ENCODE measurements at regions not wholly inside any gene's neighbourhood (a gene's known extent, or its start where the extent isn't known, plus 50 kb on each side); places are given as distances from the start of the nearest gene placed in this dataset.
A peak's percentile ranks its signal among the peaks of the same experiment; 100 is the strongest.

GRCh38 chr2:120530781-120531180 lies 184.8 kb downstream of the INHBB start:
- no peak for TF ChIP-seq CTCF (IDR thresholded peaks at IDR 0.05; ENCODE audit: low read depth, low read length, missing control alignments)
- Histone ChIP-seq H3K27me3 (replicated peaks) (peaks cover 4% of the 10 kb centered on the region), H3K36me3 (replicated peaks) (no peaks in the 10 kb centered on the region), H3K27ac (no peak overlapping the region), H3K4me3 (ENCODE audit: low read depth, low read length) (no peak overlapping the region)
- in situ Hi-C loops (cut with HindIII; ENCODE audit: low pct_ligation_motif_present, low sequenced_read_pairs) = no loop called here
- DNase-seq = no peak

- no peak overlapping the region for H3K27ac ChIP-seq
Observed at GRCh38 chr2:120531365-120531764, 185.4 kb downstream of the INHBB start.

GRCh38 chr2:120531863-120532600 lies 186.1 kb downstream of the INHBB start:
- in situ Hi-C loops (cut with HindIII; ENCODE audit: low pct_ligation_motif_present, low sequenced_read_pairs) = no loop called here
- no peak for DNase-seq
- Histone ChIP-seq H3K27ac (no peak overlapping the region), H3K4me3 (ENCODE audit: low read depth, low read length) (no peak overlapping the region), H3K27me3 (replicated peaks) (peaks cover 4% of the 10 kb centered on the region), H3K36me3 (replicated peaks) (no peaks in the 10 kb centered on the region)
- TF ChIP-seq CTCF (IDR thresholded peaks at IDR 0.05; ENCODE audit: low read depth, low read length, missing control alignments) = peak; percentile 27

More at GRCh38 chr2:120531365-120531764, 185.4 kb downstream of the INHBB start:
- H3K27me3 ChIP-seq (replicated peaks) = peaks cover 4% of the 10 kb centered on the region
- DNase-seq = no peak
- H3K4me3 ChIP-seq (ENCODE audit: low read depth, low read length) = no peak overlapping the region
- in situ Hi-C loops (cut with HindIII; ENCODE audit: low pct_ligation_motif_present, low sequenced_read_pairs) = no loop called here
- H3K36me3 ChIP-seq (replicated peaks) = no peaks in the 10 kb centered on the region
- no peak for TF ChIP-seq CTCF (IDR thresholded peaks at IDR 0.05; ENCODE audit: low read depth, low read length, missing control alignments)

GRCh38 chr2:120533625-120534024 lies 187.7 kb downstream of the INHBB start:
- no peak for DNase-seq
- TF ChIP-seq CTCF (IDR thresholded peaks at IDR 0.05; ENCODE audit: low read depth, low read length, missing control alignments) = no peak
- Histone ChIP-seq H3K27ac (no peak overlapping the region), H3K4me3 (ENCODE audit: low read depth, low read length) (no peak overlapping the region), H3K36me3 (replicated peaks) (no peaks in the 10 kb centered on the region), H3K27me3 (replicated peaks) (no peaks in the 10 kb centered on the region)
- in situ Hi-C loops (cut with HindIII; ENCODE audit: low pct_ligation_motif_present, low sequenced_read_pairs) = no loop called here

- no peak overlapping the region for H3K27ac ChIP-seq
- TF ChIP-seq CTCF (IDR thresholded peaks at IDR 0.05; ENCODE audit: low read depth, low read length, missing control alignments) = no peak
- no peak for DNase-seq
- no peaks in the 10 kb centered on the region for H3K27me3 ChIP-seq (replicated peaks)
- no peaks in the 10 kb centered on the region for H3K36me3 ChIP-seq (replicated peaks)
- H3K4me3 ChIP-seq (ENCODE audit: low read depth, low read length) = no peak overlapping the region
- in situ Hi-C loops (cut with HindIII; ENCODE audit: low pct_ligation_motif_present, low sequenced_read_pairs) = no loop called here
Observed at GRCh38 chr2:120534457-120534856, 188.5 kb downstream of the INHBB start.

GRCh38 chr2:120535081-120535480 lies 189.1 kb downstream of the INHBB start:
- H3K27ac ChIP-seq = no peak overlapping the region
- H3K4me3 ChIP-seq (ENCODE audit: low read depth, low read length) = no peak overlapping the region
- H3K36me3 ChIP-seq (replicated peaks) = no peaks in the 10 kb centered on the region
- in situ Hi-C loops (cut with HindIII; ENCODE audit: low pct_ligation_motif_present, low sequenced_read_pairs) = no loop called here
- TF ChIP-seq CTCF (IDR thresholded peaks at IDR 0.05; ENCODE audit: low read depth, low read length, missing control alignments) = no peak
- no peak for DNase-seq
- H3K27me3 ChIP-seq (replicated peaks) = no peaks in the 10 kb centered on the region
